T-cell (primary cell): ENCODE measurements at regions not wholly inside any gene's neighbourhood (a gene's known extent, or its start where the extent isn't known, plus 50 kb on each side); places are given as distances from the start of the nearest gene placed in this dataset.

Experiments used
- ATAC-seq, 4 experiments: fragments of 200-7000 bp in 3 of 4; fragments of 150-1000 bp in 1 of 4; cut with Tn5 transposase; replicated peaks in 1 of 4; 1 replicate in 3 of 4; 2 replicates in 1 of 4; pipeline ENCODE4 v1.10.0; 2021; ENCODE audit warnings: moderate library complexity in 3 of 4, mild to moderate bottlenecking in 2 of 4, moderate number of reproducible peaks in 1 of 4
- CTCF ChIA-PET, 2 donors: fragments of 300-600 bp; sonication (Branson Sonifier 250); formaldehyde crosslinking; loops; one replicate each; lab custom pipeline; 2022; ENCODE audit warnings: antibody characterized with exemption in 2 of 2; lab: Charles Lee
- POLR2A ChIA-PET, 2 donors: fragments of 300-600 bp; sonication (Branson Sonifier 250); formaldehyde crosslinking; loops; one replicate each; lab custom pipeline; 2022; ENCODE audit warnings: antibody characterized with exemption in 2 of 2; lab: Charles Lee
- DNase-seq, 35 experiments: peaks; one replicate each; pipeline versions ENCODE4 v3.0.0 to v3.0.0-alpha.2; 2013 to 2023
- H3K27ac ChIP-seq: one replicate; pipeline ENCODE4 v1.5.1; 2013; ENCODE audit warnings: low read length
- H3K27me3 ChIP-seq, 2 experiments: replicated peaks in 1 of 2; 1 replicate in 1 of 2; 2 replicates in 1 of 2; pipeline versions ENCODE4 v1.6.1 to v1.7.0; 2013; ENCODE audit warnings: low read length in 1 of 2, mixed read lengths in 1 of 2; ENCODE audit not compliant: control insufficient read depth in 2 of 2, insufficient read depth in 2 of 2; ENCODE audit errors: extremely low read depth in 1 of 2
- H3K36me3 ChIP-seq, 2 donors: 1 replicate in 1 of 2; 2 replicates in 1 of 2; pipeline versions ENCODE4 v1.6.1 to v1.7.0; 2013; ENCODE audit warnings: low read length in 1 of 2; ENCODE audit not compliant: control insufficient read depth in 2 of 2, insufficient read depth in 1 of 2; ENCODE audit errors: extremely low read depth in 1 of 2
- H3K4me1 ChIP-seq, 2 experiments: 1 replicate in 1 of 2; 2 replicates in 1 of 2; pipeline versions ENCODE4 v1.6.1 to v1.7.0; 2013; ENCODE audit warnings: low read length in 2 of 2, mixed read lengths in 1 of 2; ENCODE audit not compliant: insufficient read depth in 2 of 2, control insufficient read depth in 1 of 2; ENCODE audit errors: extremely low read depth in 1 of 2
- H3K4me3 ChIP-seq, 2 donors: 1 replicate in 1 of 2; 2 replicates in 1 of 2; pipeline versions ENCODE4 v1.5.1 to v1.7.0; 2013; ENCODE audit warnings: mild to moderate bottlenecking in 2 of 2, low read length in 1 of 2, moderate library complexity in 1 of 2; ENCODE audit not compliant: control insufficient read depth in 1 of 2; ENCODE audit errors: extremely low read depth in 1 of 2
- H3K9me3 ChIP-seq: 2 replicates; pipeline ENCODE4 v1.7.0; 2013
- H3K27ac Mint-ChIP-seq, 2 donors: one replicate each; pipeline ENCODE4 v1.8.0; 2020 to 2021; ENCODE audit warnings: mild to moderate bottlenecking in 2 of 2, mixed read lengths in 2 of 2
- H3K27me3 Mint-ChIP-seq, 2 donors: one replicate each; pipeline ENCODE4 v1.8.0; 2021 to 2022; ENCODE audit warnings: mixed read lengths in 2 of 2
- H3K36me3 Mint-ChIP-seq: one replicate; pipeline ENCODE4 v1.8.0; 2021; ENCODE audit warnings: mixed read lengths
- H3K4me1 Mint-ChIP-seq, 3 donors: one replicate each; pipeline ENCODE4 v1.8.0; 2020 to 2022; ENCODE audit warnings: mixed read lengths in 3 of 3, mild to moderate bottlenecking in 1 of 3
- H3K4me3 Mint-ChIP-seq, 3 donors: one replicate each; pipeline ENCODE4 v1.8.0; 2020 to 2022; ENCODE audit warnings: mild to moderate bottlenecking in 3 of 3, mixed read lengths in 3 of 3, moderate library complexity in 3 of 3
- H3K9me3 Mint-ChIP-seq, 3 donors: one replicate each; pipeline ENCODE4 v1.8.0; 2020 to 2022; ENCODE audit warnings: mixed read lengths in 3 of 3
- WGBS: methylation state at CpG from one replicate; pipeline ENCODE4 v1.1.5; 2013; ENCODE audit warnings: missing lambda C conversion rate; ENCODE audit not compliant: insufficient coverage; 5-methylcytosine and 5-hydroxymethylcytosine counted together

DNA sequence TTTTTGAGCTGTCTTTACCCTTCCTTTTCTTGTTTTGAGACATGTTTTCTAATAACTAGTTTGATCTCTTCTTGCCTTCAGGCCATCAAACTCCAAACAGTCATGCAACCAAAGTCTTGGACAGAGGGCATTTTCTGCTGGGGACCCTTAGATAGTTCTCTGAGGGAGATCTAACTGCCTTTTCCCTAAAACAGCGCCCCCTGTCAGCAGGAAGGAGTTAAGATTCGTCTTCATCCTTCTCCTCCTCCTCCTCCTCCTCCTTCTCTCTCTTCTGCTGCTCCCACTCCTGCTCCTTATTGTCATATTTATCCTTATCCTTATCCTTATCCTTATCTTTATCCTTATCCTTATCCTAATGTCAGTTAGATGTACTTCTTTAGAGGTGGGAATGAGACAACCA, 417.2 kb downstream of the TRAM1L1 start:
- DNase-seq, result no peak
- Mint-ChIP-seq H3K27ac (no peak overlapping the region), H3K9me3 (peaks cover 7 to 9% (median 8%) of the 10 kb centered on the region in 3 donors), H3K27me3 (no peaks in the 10 kb centered on the region), H3K4me1 (no peaks in the 10 kb centered on the region), H3K4me3 (no peak overlapping the region), H3K36me3 (no peaks in the 10 kb centered on the region)
- 50% methylated on average over 2 of the region's 2 CpGs for WGBS
- no peak overlapping the region for H3K27ac ChIP-seq
- no peaks in the 10 kb centered on the region for H3K9me3 ChIP-seq
- ChIA-PET POLR2A (no interaction called here), CTCF (no interaction called here)
- ATAC-seq, result no peak
- no peaks in the 10 kb centered on the region for H3K4me1 ChIP-seq
- no peaks in the 10 kb centered on the region for H3K36me3 ChIP-seq
- no peaks in the 10 kb centered on the region for H3K27me3 ChIP-seq
- H3K4me3 ChIP-seq, result no peak overlapping the region

DNA sequence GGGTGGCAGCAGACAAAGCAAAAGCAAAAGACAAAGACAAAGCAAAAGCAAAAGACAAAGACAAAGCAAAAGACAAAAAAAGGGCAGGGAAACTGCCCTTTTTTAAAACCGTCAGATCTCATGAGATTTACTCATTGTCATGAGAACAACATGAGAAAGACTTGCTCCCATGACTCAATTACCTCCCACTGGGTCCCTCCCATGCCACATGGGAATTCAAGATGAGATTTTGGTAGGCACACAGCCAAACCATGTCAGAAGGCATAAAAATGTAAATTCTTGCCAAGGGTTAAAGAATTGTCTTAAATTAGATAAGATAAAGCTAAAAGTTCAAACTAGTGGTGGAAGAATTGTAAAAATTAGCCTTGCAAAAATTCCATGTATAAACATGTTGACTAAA, 419.7 kb downstream of the TRAM1L1 start:
- WGBS, result 100% methylated on average over 1 of the region's 1 CpG
- H3K27me3 Mint-ChIP-seq, result no peaks in the 10 kb centered on the region
- DNase-seq (no peak), ATAC-seq (no peak)
- H3K9me3 Mint-ChIP-seq, result peaks cover 11 to 17% (median 12%) of the 10 kb centered on the region in 3 donors
- CTCF ChIA-PET, result no interaction called here
- H3K27ac Mint-ChIP-seq, result no peak overlapping the region
- no peak overlapping the region for H3K27ac ChIP-seq
- H3K4me1 Mint-ChIP-seq, result no peaks in the 10 kb centered on the region
- no peaks in the 10 kb centered on the region for H3K27me3 ChIP-seq
- H3K4me3 ChIP-seq, result no peak overlapping the region
- H3K4me1 ChIP-seq, result no peaks in the 10 kb centered on the region
- POLR2A ChIA-PET, result no interaction called here
- no peaks in the 10 kb centered on the region for H3K36me3 Mint-ChIP-seq
- H3K9me3 ChIP-seq, result no peaks in the 10 kb centered on the region
- H3K36me3 ChIP-seq, result no peaks in the 10 kb centered on the region
- H3K4me3 Mint-ChIP-seq, result no peak overlapping the region

DNA sequence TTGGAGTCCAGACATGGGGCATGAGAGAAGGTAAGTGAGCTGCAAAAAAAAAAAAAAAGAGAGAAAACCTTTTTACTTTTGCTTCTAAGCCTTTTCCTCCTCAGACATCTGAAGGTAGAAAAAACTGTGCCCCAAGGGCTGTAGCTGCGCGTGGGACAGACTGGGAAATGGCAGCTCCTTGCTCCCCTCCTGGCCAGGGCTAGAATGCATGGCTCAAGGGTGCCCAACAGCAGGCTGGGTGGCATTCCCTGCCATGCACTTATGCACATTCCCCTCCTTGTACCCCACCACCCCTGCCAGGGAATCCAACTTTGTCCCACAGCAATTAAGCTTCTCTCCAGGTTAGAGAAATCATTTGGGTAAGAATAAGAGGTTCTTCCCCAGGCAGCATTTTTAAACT, 421.2 kb downstream of the TRAM1L1 start:
- ChIA-PET CTCF (no interaction called here), POLR2A (no interaction called here)
- WGBS, result 100% methylated on average over 2 of the region's 2 CpGs
- H3K36me3 ChIP-seq, result no peaks in the 10 kb centered on the region
- H3K27me3 ChIP-seq, result no peaks in the 10 kb centered on the region
- DNase-seq (no peak), ATAC-seq (no peak)
- Mint-ChIP-seq H3K9me3 (peaks cover 10 to 28% (median 11%) of the 10 kb centered on the region in 3 donors), H3K27me3 (no peaks in the 10 kb centered on the region), H3K27ac (no peak overlapping the region), H3K4me3 (no peak overlapping the region), H3K36me3 (no peaks in the 10 kb centered on the region), H3K4me1 (no peaks in the 10 kb centered on the region)
- H3K9me3 ChIP-seq, result no peaks in the 10 kb centered on the region
- no peaks in the 10 kb centered on the region for H3K4me1 ChIP-seq
- H3K27ac ChIP-seq, result no peak overlapping the region
- H3K4me3 ChIP-seq, result no peak overlapping the region

DNA sequence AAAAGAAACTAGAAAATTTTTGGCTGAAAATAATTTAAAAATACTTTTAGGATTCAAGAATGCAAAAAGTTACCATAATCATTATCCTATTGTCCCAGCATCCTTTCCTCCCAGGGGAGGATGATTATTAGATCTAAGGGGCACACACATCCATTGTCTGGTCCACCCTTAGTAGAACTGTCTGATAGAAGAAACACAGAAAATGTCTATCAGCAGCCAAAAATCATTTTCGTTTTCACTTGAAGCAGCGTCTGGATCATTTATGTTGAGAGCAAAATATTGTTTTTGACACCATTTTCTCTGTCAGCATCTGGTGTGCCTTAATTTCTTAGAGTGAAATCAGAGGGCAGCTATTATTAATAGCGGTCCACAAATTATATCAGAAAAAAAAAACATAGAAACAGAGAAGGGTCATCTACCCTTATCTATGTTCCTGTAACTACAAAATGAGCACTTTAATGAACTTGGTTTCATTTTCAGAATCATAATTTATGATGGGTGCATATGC, 446.3 kb downstream of the TRAM1L1 start:
- Histone ChIP-seq H3K9me3 (no peaks in the 10 kb centered on the region), H3K27me3 (no peaks in the 10 kb centered on the region), H3K4me1 (no peaks in the 10 kb centered on the region), H3K36me3 (no peaks in the 10 kb centered on the region), H3K27ac (no peak overlapping the region), H3K4me3 (no peak overlapping the region)
- H3K4me3 Mint-ChIP-seq, result no peak overlapping the region
- no peaks in the 10 kb centered on the region for H3K27me3 Mint-ChIP-seq
- ChIA-PET CTCF (no interaction called here), POLR2A (interaction anchor here in 1 of 2 donors (1.0 kb wide), 1 partner anchor 9 kb away, joined by 3 read pairs; no protein-coding TSS in a partner anchor)
- no peak for DNase-seq
- no peak overlapping the region for H3K27ac Mint-ChIP-seq
- H3K4me1 Mint-ChIP-seq, result no peaks in the 10 kb centered on the region
- no peaks in the 10 kb centered on the region for H3K36me3 Mint-ChIP-seq
- WGBS, result 80% methylated on average over 1 of the region's 3 CpGs
- H3K9me3 Mint-ChIP-seq, result no peaks in the 10 kb centered on the region
- ATAC-seq, result no peak

DNA sequence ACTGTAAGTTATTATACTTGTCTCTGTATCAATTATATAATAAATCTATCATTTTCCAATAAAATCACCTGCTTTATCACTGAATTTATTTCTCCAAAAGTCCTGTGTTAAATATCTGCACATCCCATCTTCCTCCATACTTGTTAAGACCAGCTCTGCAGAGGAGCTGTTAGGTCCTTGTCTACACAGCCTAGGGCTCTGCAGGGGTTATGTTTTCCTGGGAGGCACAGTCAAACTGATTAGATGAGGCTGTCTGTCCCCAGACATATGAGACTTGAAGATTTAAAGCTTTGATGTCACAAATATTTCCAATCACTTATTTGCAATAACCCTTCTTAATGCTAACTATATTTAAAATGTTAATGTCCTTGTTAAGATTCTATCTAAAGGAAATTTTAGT, 446.8 kb downstream of the TRAM1L1 start:
- Histone ChIP-seq H3K9me3 (no peaks in the 10 kb centered on the region), H3K4me3 (no peak overlapping the region), H3K27me3 (no peaks in the 10 kb centered on the region), H3K27ac (no peak overlapping the region), H3K36me3 (no peaks in the 10 kb centered on the region), H3K4me1 (no peaks in the 10 kb centered on the region)
- peaks cover 0 to under 1% (median 0%) of the 10 kb centered on the region in 3 donors for H3K9me3 Mint-ChIP-seq
- no peaks in the 10 kb centered on the region for H3K36me3 Mint-ChIP-seq
- H3K4me1 Mint-ChIP-seq, result no peaks in the 10 kb centered on the region
- ChIA-PET CTCF (no interaction called here), POLR2A (interaction anchor here in 1 of 2 donors (1.0 kb wide), 1 partner anchor 8 kb away, joined by 3 read pairs; no protein-coding TSS in a partner anchor)
- H3K27me3 Mint-ChIP-seq, result no peaks in the 10 kb centered on the region
- H3K4me3 Mint-ChIP-seq, result no peak overlapping the region
- DNase-seq (no peak), ATAC-seq (no peak)
- no peak overlapping the region for H3K27ac Mint-ChIP-seq

DNA sequence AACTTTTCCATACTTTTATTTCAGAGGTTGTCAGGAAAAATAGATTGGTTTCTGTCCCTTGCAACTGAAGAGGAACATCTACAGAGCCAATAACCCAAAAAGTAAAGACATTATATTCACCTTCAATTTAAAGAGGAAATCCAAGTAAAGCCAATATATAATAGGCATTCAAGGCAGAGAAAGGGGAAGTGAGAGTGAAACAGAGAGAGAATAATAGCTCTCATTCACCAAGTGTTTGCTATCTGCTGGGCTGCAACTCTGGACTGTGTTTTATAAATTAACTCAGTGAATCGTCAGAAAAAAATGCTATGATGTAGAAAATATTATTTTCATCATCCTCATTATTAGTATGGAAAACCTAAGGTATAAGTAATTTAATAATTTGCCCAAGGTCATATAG, 448.5 kb downstream of the TRAM1L1 start:
- no CpG with 5 or more reads among the region's 1 CpG for WGBS
- Histone ChIP-seq H3K4me3 (no peak overlapping the region), H3K36me3 (no peaks in the 10 kb centered on the region), H3K4me1 (no peaks in the 10 kb centered on the region), H3K27ac (no peak overlapping the region), H3K27me3 (no peaks in the 10 kb centered on the region), H3K9me3 (no peaks in the 10 kb centered on the region)
- DNase-seq, result no peak
- no peak overlapping the region for H3K4me3 Mint-ChIP-seq
- ChIA-PET CTCF (no interaction called here), POLR2A (no interaction called here)
- no peaks in the 10 kb centered on the region for H3K27me3 Mint-ChIP-seq
- H3K4me1 Mint-ChIP-seq, result no peaks in the 10 kb centered on the region
- no peaks in the 10 kb centered on the region for H3K36me3 Mint-ChIP-seq
- ATAC-seq, result no peak
- H3K9me3 Mint-ChIP-seq, result peaks cover 0 to 4% (median 0%) of the 10 kb centered on the region in 3 donors
- H3K27ac Mint-ChIP-seq, result no peak overlapping the region

DNA sequence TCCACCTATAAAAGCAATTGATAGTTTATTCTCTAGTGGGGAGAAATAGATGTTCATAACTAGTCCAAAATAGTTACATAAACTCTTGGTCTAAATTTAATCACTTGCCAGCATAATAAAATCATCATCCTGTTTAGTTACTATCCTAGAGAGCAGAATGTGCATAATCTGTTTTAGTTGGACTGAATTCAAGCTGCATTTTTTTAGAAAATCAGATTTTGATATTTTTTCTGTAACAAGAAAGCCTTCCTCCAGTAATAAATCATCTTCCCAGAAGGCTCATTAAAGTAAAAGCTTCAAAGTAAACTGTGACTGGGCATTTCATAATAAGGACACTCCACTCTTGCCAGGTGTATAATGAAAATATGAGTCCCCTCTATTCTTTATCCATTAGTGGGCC, 453.1 kb downstream of the TRAM1L1 start:
- Mint-ChIP-seq H3K4me3 (no peak overlapping the region), H3K4me1 (no peaks in the 10 kb centered on the region), H3K9me3 (peaks cover 0 to 4% (median 3%) of the 10 kb centered on the region in 3 donors), H3K27me3 (no peaks in the 10 kb centered on the region), H3K27ac (no peak overlapping the region), H3K36me3 (no peaks in the 10 kb centered on the region)
- ChIA-PET POLR2A (no interaction called here), CTCF (no interaction called here)
- Histone ChIP-seq H3K36me3 (no peaks in the 10 kb centered on the region), H3K4me1 (no peaks in the 10 kb centered on the region), H3K9me3 (no peaks in the 10 kb centered on the region), H3K4me3 (no peak overlapping the region), H3K27ac (no peak overlapping the region), H3K27me3 (no peaks in the 10 kb centered on the region)
- DNase-seq (no peak), ATAC-seq (no peak)
